IgD-negative memory B cell (primary cell): ENCODE measurements at regions not wholly inside any gene's neighbourhood (a gene's known extent, or its start where the extent isn't known, plus 50 kb on each side); places are given as distances from the start of the nearest gene placed in this dataset.
"Not testable (repeated sequence)": the region's sequence is repeated elsewhere in the genome, so short reads cannot be mapped to it uniquely, and the experiment has no call there.

Experiments
- H3K27ac Mint-ChIP-seq, 3 donors: one replicate each; pipeline ENCODE4 v1.8.0; 2020 to 2022; ENCODE audit warnings: mild to moderate bottlenecking in 3 of 3, mixed read lengths in 3 of 3, moderate library complexity in 1 of 3
- H3K27me3 Mint-ChIP-seq: one replicate; pipeline ENCODE4 v1.8.0; 2021; ENCODE audit warnings: mixed read lengths
- H3K36me3 Mint-ChIP-seq: one replicate; pipeline ENCODE4 v1.8.0; 2020; ENCODE audit warnings: mild to moderate bottlenecking, mixed read lengths
- H3K4me1 Mint-ChIP-seq, 3 donors: one replicate each; pipeline ENCODE4 v1.8.0; 2020 to 2022; ENCODE audit warnings: mixed read lengths in 3 of 3, mild to moderate bottlenecking in 1 of 3
- H3K4me3 Mint-ChIP-seq, 4 donors: one replicate each; pipeline ENCODE4 v1.8.0; 2020 to 2022; ENCODE audit warnings: mild to moderate bottlenecking in 4 of 4, mixed read lengths in 4 of 4, moderate library complexity in 3 of 4
- H3K9me3 Mint-ChIP-seq, 3 donors: one replicate each; pipeline ENCODE4 v1.8.0; 2020 to 2021; ENCODE audit warnings: mixed read lengths in 3 of 3, mild to moderate bottlenecking in 1 of 3

- Mint-ChIP-seq H3K27ac (no peak overlapping the region), H3K4me3 (no peak overlapping the region), H3K9me3 (peaks cover 2 to 9% (median 2%) of the 10 kb centered on the region in 3 donors), H3K27me3 (no peaks in the 10 kb centered on the region), H3K36me3 (peaks cover 2% of the 10 kb centered on the region), H3K4me1 (no peaks in the 10 kb centered on the region)
These were observed 891.2 kb downstream of the KCNA4 start for GRCh38 chr11:29125606-29126005.

- H3K27me3 Mint-ChIP-seq = no peaks in the 10 kb centered on the region
- H3K27ac Mint-ChIP-seq = no peak overlapping the region
- peaks cover 2 to 5% (median 2%) of the 10 kb centered on the region in 3 donors for H3K9me3 Mint-ChIP-seq
These were observed 892.4 kb downstream of the KCNA4 start for GRCh38 chr11:29124470-29124869.

GRCh38 chr11:29119707-29120618 is 896.9 kb downstream of the KCNA4 start:
- no peaks in the 10 kb centered on the region for H3K4me1 Mint-ChIP-seq
- peaks cover 4% of the 10 kb centered on the region for H3K36me3 Mint-ChIP-seq
- no peak overlapping the region for H3K27ac Mint-ChIP-seq
- peaks cover 0 to 5% (median 2%) of the 10 kb centered on the region in 3 donors for H3K9me3 Mint-ChIP-seq
- no peaks in the 10 kb centered on the region for H3K27me3 Mint-ChIP-seq
- H3K4me3 Mint-ChIP-seq = no peak overlapping the region

More at GRCh38 chr11:29124470-29124869, 892.4 kb downstream of the KCNA4 start:
- no peak overlapping the region for H3K4me3 Mint-ChIP-seq
- H3K36me3 Mint-ChIP-seq = peaks cover 4% of the 10 kb centered on the region
- no peaks in the 10 kb centered on the region for H3K4me1 Mint-ChIP-seq

GRCh38 chr11:29119116-29119515 is 897.7 kb downstream of the KCNA4 start:
- Mint-ChIP-seq H3K9me3 (peaks cover 0 to 5% (median 2%) of the 10 kb centered on the region in 3 donors), H3K4me3 (no peak overlapping the region), H3K27me3 (no peaks in the 10 kb centered on the region), H3K27ac (no peak overlapping the region), H3K36me3 (peaks cover 4% of the 10 kb centered on the region), H3K4me1 (no peaks in the 10 kb centered on the region)

- Mint-ChIP-seq H3K27ac (no peak overlapping the region), H3K36me3 (peaks cover 2% of the 10 kb centered on the region), H3K4me1 (no peaks in the 10 kb centered on the region), H3K4me3 (no peak overlapping the region), H3K27me3 (no peaks in the 10 kb centered on the region), H3K9me3 (peaks cover 0 to 18% (median 12%) of the 10 kb centered on the region in 3 donors)
These were observed 915.9 kb downstream of the KCNA4 start for GRCh38 chr11:29100967-29101366.

GRCh38 chr11:29095821-29096220 is 921.0 kb downstream of the KCNA4 start:
- H3K9me3 Mint-ChIP-seq = peaks cover 0 to 13% (median 3%) of the 10 kb centered on the region in 3 donors
- no peaks in the 10 kb centered on the region for H3K36me3 Mint-ChIP-seq
- H3K4me3 Mint-ChIP-seq = no peak overlapping the region
- no peaks in the 10 kb centered on the region for H3K27me3 Mint-ChIP-seq
- no peak overlapping the region for H3K27ac Mint-ChIP-seq
- H3K4me1 Mint-ChIP-seq = no peaks in the 10 kb centered on the region

GRCh38 chr11:29093416-29094120 is 923.3 kb downstream of the KCNA4 start:
- Mint-ChIP-seq H3K27ac (no peak overlapping the region), H3K9me3 (peaks cover 2 to 18% (median 3%) of the 10 kb centered on the region in 3 donors), H3K4me3 (no peak overlapping the region), H3K4me1 (no peaks in the 10 kb centered on the region), H3K36me3 (no peaks in the 10 kb centered on the region), H3K27me3 (no peaks in the 10 kb centered on the region)

GRCh38 chr11:29087200-29087812 is 929.5 kb downstream of the KCNA4 start:
- H3K4me1 Mint-ChIP-seq = no peaks in the 10 kb centered on the region
- H3K27ac Mint-ChIP-seq = no peak overlapping the region
- H3K36me3 Mint-ChIP-seq = no peaks in the 10 kb centered on the region
- H3K27me3 Mint-ChIP-seq = no peaks in the 10 kb centered on the region
- peaks cover 4 to 16% (median 9%) of the 10 kb centered on the region in 3 donors for H3K9me3 Mint-ChIP-seq
- no peak overlapping the region for H3K4me3 Mint-ChIP-seq

GRCh38 chr11:29075726-29076125 is 941.1 kb downstream of the KCNA4 start:
- Mint-ChIP-seq H3K36me3 (no peaks in the 10 kb centered on the region), H3K4me3 (no peak overlapping the region), H3K27ac (no peak overlapping the region), H3K9me3 (peaks cover 2 to 28% (median 10%) of the 10 kb centered on the region in 3 donors), H3K27me3 (no peaks in the 10 kb centered on the region), H3K4me1 (no peaks in the 10 kb centered on the region)

GRCh38 chr11:29063630-29064361 is 953.0 kb downstream of the KCNA4 start:
- Mint-ChIP-seq H3K36me3 (no peaks in the 10 kb centered on the region), H3K4me1 (no peaks in the 10 kb centered on the region), H3K4me3 (no peak overlapping the region), H3K9me3 (peaks cover 4 to 13% (median 8%) of the 10 kb centered on the region in 3 donors), H3K27me3 (no peaks in the 10 kb centered on the region), H3K27ac (no peak overlapping the region)

GRCh38 chr11:29061452-29061851 is 953.3 kb downstream of the METTL15 start:
- Mint-ChIP-seq H3K9me3 (peaks cover 0 to 13% (median 4%) of the 10 kb centered on the region in 3 donors), H3K4me1 (no peaks in the 10 kb centered on the region), H3K36me3 (no peaks in the 10 kb centered on the region), H3K27me3 (no peaks in the 10 kb centered on the region), H3K27ac (no peak overlapping the region), H3K4me3 (no peak overlapping the region)

- H3K36me3 Mint-ChIP-seq, H3K4me3 Mint-ChIP-seq, H3K27me3 Mint-ChIP-seq, H3K27ac Mint-ChIP-seq, H3K4me1 Mint-ChIP-seq: not testable (repeated sequence)
- H3K9me3 Mint-ChIP-seq = peaks cover 2 to 20% (median 4%) of the 10 kb centered on the region in 3 donors
These were observed 948.3 kb downstream of the METTL15 start for GRCh38 chr11:29056487-29056886.

GRCh38 chr11:29051935-29052334 is 943.7 kb downstream of the METTL15 start:
- Mint-ChIP-seq H3K36me3 (no peaks in the 10 kb centered on the region), H3K9me3 (peaks cover 4 to 7% (median 5%) of the 10 kb centered on the region in 3 donors), H3K4me1 (peaks cover 0 to 1% (median 0%) of the 10 kb centered on the region in 3 donors), H3K27ac (no peak overlapping the region), H3K4me3 (no peak overlapping the region), H3K27me3 (no peaks in the 10 kb centered on the region)

- H3K9me3 Mint-ChIP-seq, H3K4me1 Mint-ChIP-seq, H3K36me3 Mint-ChIP-seq: not testable (repeated sequence)
These were observed 942.8 kb downstream of the METTL15 start for GRCh38 chr11:29050962-29051361.

More at GRCh38 chr11:29050962-29051361, 942.8 kb downstream of the METTL15 start:
- not testable (repeated sequence) for H3K27ac Mint-ChIP-seq, H3K27me3 Mint-ChIP-seq, H3K4me3 Mint-ChIP-seq
